Ascending aorta (tissue), 2 donors: ENCODE measurements at regions not wholly inside any gene's neighbourhood (a gene's known extent, or its start where the extent isn't known, plus 50 kb on each side); places are given as distances from the start of the nearest gene placed in this dataset.

Source experiments
- DNase-seq, 2 donors: peaks; one replicate each; pipeline ENCODE4 v3.0.0-alpha.2; 2019; ENCODE audit warnings: low spot score in 2 of 2
- H3K27ac ChIP-seq, 2 donors: fragments of 200-600 bp; sonication (generic); one replicate each; pipeline ENCODE4 v1.5.1; 2016 to 2017; ENCODE audit warnings: mild to moderate bottlenecking in 1 of 2
- H3K27me3 ChIP-seq: fragments of 200-600 bp; sonication (generic); one replicate; pipeline ENCODE4 v1.5.1; 2017
- H3K36me3 ChIP-seq, 2 donors: fragments of 200-600 bp; sonication (generic); one replicate each; pipeline ENCODE4 v1.5.1; 2016
- H3K4me1 ChIP-seq, 2 donors: fragments of 200-600 bp; sonication (generic); one replicate each; pipeline ENCODE4 v1.5.1; 2016 to 2017; ENCODE audit warnings: mild to moderate bottlenecking in 1 of 2
- H3K4me3 ChIP-seq, 2 donors: fragments of 200-600 bp; sonication (generic); one replicate each; pipeline ENCODE4 v1.5.1; 2016 to 2017; ENCODE audit warnings: mild to moderate bottlenecking in 1 of 2
- H3K9me3 ChIP-seq, 2 donors: fragments of 200-600 bp; sonication (generic); one replicate each; pipeline ENCODE4 v1.5.1; 2016
- CTCF ChIP-seq, 3 experiments: fragments of 200-600 bp in 2 of 3; fragments of 450-650 bp in 1 of 3; sonication (generic) in 2 of 3; IDR thresholded peaks; one replicate each; pipeline ENCODE4 v1.5.1; 2016 to 2019; ENCODE audit warnings: antibody characterized with exemption in 3 of 3, mild to moderate bottlenecking in 1 of 3, moderate library complexity in 1 of 3
- intact Hi-C: fragments of 100-400 bp; cut with DNase I; formaldehyde crosslinking; loops from one replicate; pipeline ENCODE4 v1.15.1; 2023

GRCh38 chr7:35477609-35478008 lies 217.3 kb downstream of the HERPUD2 start:
- Histone ChIP-seq H3K36me3 (no peaks in the 10 kb centered on the region), H3K27ac (no peak overlapping the region), H3K9me3 (no peaks in the 10 kb centered on the region), H3K27me3 (no peaks in the 10 kb centered on the region), H3K4me3 (no peak overlapping the region), H3K4me1 (no peaks in the 10 kb centered on the region)
- no peak for TF ChIP-seq CTCF (IDR thresholded peaks at IDR 0.05)
- no peak for DNase-seq
- intact Hi-C loops, result no loop called here

- TF ChIP-seq CTCF (IDR thresholded peaks at IDR 0.05), result no peak
- Histone ChIP-seq H3K9me3 (no peaks in the 10 kb centered on the region), H3K27me3 (no peaks in the 10 kb centered on the region), H3K27ac (no peak overlapping the region), H3K4me3 (no peak overlapping the region), H3K4me1 (no peaks in the 10 kb centered on the region), H3K36me3 (no peaks in the 10 kb centered on the region)
- no peak for DNase-seq
- intact Hi-C loops, result no loop called here
Measured at GRCh38 chr7:35474100-35474499, 220.2 kb upstream of the TBX20 start.

- H3K4me3 ChIP-seq, result no peak overlapping the region
- H3K4me1 ChIP-seq, result no peaks in the 10 kb centered on the region
- H3K27ac ChIP-seq, result no peak overlapping the region
- H3K36me3 ChIP-seq, result no peaks in the 10 kb centered on the region
- H3K27me3 ChIP-seq, result no peaks in the 10 kb centered on the region
- intact Hi-C loops, result no loop called here
- TF ChIP-seq CTCF (IDR thresholded peaks at IDR 0.05), result no peak
- DNase-seq, result no peak
- H3K9me3 ChIP-seq, result no peaks in the 10 kb centered on the region
Measured at GRCh38 chr7:35468606-35469005, 214.7 kb upstream of the TBX20 start.

GRCh38 chr7:35467456-35467978 lies 213.6 kb upstream of the TBX20 start:
- Histone ChIP-seq H3K4me1 (no peaks in the 10 kb centered on the region), H3K27me3 (no peaks in the 10 kb centered on the region), H3K9me3 (no peaks in the 10 kb centered on the region), H3K27ac (no peak overlapping the region), H3K36me3 (no peaks in the 10 kb centered on the region), H3K4me3 (no peak overlapping the region)
- no peak for TF ChIP-seq CTCF (IDR thresholded peaks at IDR 0.05)
- DNase-seq, result no peak
- intact Hi-C loops, result no loop called here

- H3K27ac ChIP-seq, result no peak overlapping the region
- intact Hi-C loops, result no loop called here
- H3K9me3 ChIP-seq, result no peaks in the 10 kb centered on the region
- no peak for DNase-seq
- H3K27me3 ChIP-seq, result no peaks in the 10 kb centered on the region
- no peak for TF ChIP-seq CTCF (IDR thresholded peaks at IDR 0.05)
- H3K36me3 ChIP-seq, result no peaks in the 10 kb centered on the region
- H3K4me1 ChIP-seq, result no peaks in the 10 kb centered on the region
- H3K4me3 ChIP-seq, result no peak overlapping the region
Measured at GRCh38 chr7:35465791-35466336, 212.0 kb upstream of the TBX20 start.

- Histone ChIP-seq H3K27me3 (no peaks in the 10 kb centered on the region), H3K9me3 (no peaks in the 10 kb centered on the region), H3K27ac (no peak overlapping the region), H3K36me3 (no peaks in the 10 kb centered on the region), H3K4me3 (no peak overlapping the region), H3K4me1 (no peaks in the 10 kb centered on the region)
- intact Hi-C loops, result no loop called here
- DNase-seq, result no peak
- no peak for TF ChIP-seq CTCF (IDR thresholded peaks at IDR 0.05)
Measured at GRCh38 chr7:35463751-35464150, 209.9 kb upstream of the TBX20 start.
